CD4-positive, CD25-positive, alpha-beta regulatory T cell (primary cell): ENCODE measurements at regions not wholly inside any gene's neighbourhood (a gene's known extent, or its start where the extent isn't known, plus 50 kb on each side); places are given as distances from the start of the nearest gene placed in this dataset.

Source experiments
- ATAC-seq, 2 donors: fragments of 150-1000 bp; cut with Tn5 transposase; one replicate each; pipeline ENCODE4 v1.10.0; 2021; ENCODE audit warnings: low read depth in 2 of 2, moderate number of reproducible peaks in 2 of 2, moderate library complexity in 1 of 2
- DNase-seq, 3 donors: peaks; one replicate each; pipeline versions ENCODE4 v3.0.0 to v3.0.0-alpha.2; 2012 to 2022; ENCODE audit warnings: mixed read lengths in 1 of 3
- H3K27ac ChIP-seq: one replicate; pipeline ENCODE4 v1.7.0; 2013; ENCODE audit warnings: mild to moderate bottlenecking, low read length; ENCODE audit not compliant: insufficient read depth, poor library complexity, severe bottlenecking
- H3K27me3 ChIP-seq: one replicate; pipeline ENCODE4 v1.7.0; 2013; ENCODE audit warnings: low read length; ENCODE audit not compliant: control insufficient read depth, insufficient read depth
- H3K36me3 ChIP-seq: one replicate; pipeline ENCODE4 v1.7.0; 2013; ENCODE audit warnings: mild to moderate bottlenecking, low read length, moderate library complexity; ENCODE audit not compliant: control insufficient read depth, insufficient read depth
- H3K4me1 ChIP-seq: 2 replicates; pipeline ENCODE4 v1.7.0; 2013; ENCODE audit warnings: mild to moderate bottlenecking, low read length; ENCODE audit not compliant: insufficient read depth, control insufficient read depth, poor library complexity, severe bottlenecking
- H3K4me3 ChIP-seq: one replicate; pipeline ENCODE4 v1.7.0; 2013; ENCODE audit warnings: low read depth, mild to moderate bottlenecking, low read length, moderate library complexity
- H3K9me3 ChIP-seq, 2 experiments: 1 replicate in 1 of 2; 2 replicates in 1 of 2; pipeline ENCODE4 v1.7.0; 2013; ENCODE audit warnings: low read length in 2 of 2, mild to moderate bottlenecking in 1 of 2, moderate library complexity in 1 of 2; ENCODE audit not compliant: control insufficient read depth in 2 of 2
- H3K27ac Mint-ChIP-seq, 3 donors: one replicate each; pipeline ENCODE4 v1.8.0; 2020 to 2022; ENCODE audit warnings: mild to moderate bottlenecking in 3 of 3, mixed read lengths in 3 of 3, moderate library complexity in 2 of 3
- H3K27me3 Mint-ChIP-seq: one replicate; pipeline ENCODE4 v1.8.0; 2022; ENCODE audit warnings: mild to moderate bottlenecking, mixed read lengths
- H3K36me3 Mint-ChIP-seq: one replicate; pipeline ENCODE4 v1.8.0; 2020; ENCODE audit warnings: mixed read lengths
- H3K4me1 Mint-ChIP-seq, 4 donors: one replicate each; pipeline ENCODE4 v1.8.0; 2020 to 2022; ENCODE audit warnings: mixed read lengths in 4 of 4, mild to moderate bottlenecking in 1 of 4
- H3K4me3 Mint-ChIP-seq, 4 donors: one replicate each; pipeline ENCODE4 v1.8.0; 2020 to 2022; ENCODE audit warnings: mild to moderate bottlenecking in 4 of 4, mixed read lengths in 4 of 4, moderate library complexity in 3 of 4
- H3K9me3 Mint-ChIP-seq, 7 donors: one replicate each; pipeline ENCODE4 v1.8.0; 2020 to 2022; ENCODE audit warnings: mixed read lengths in 7 of 7, mild to moderate bottlenecking in 3 of 7, moderate library complexity in 2 of 7

DNA sequence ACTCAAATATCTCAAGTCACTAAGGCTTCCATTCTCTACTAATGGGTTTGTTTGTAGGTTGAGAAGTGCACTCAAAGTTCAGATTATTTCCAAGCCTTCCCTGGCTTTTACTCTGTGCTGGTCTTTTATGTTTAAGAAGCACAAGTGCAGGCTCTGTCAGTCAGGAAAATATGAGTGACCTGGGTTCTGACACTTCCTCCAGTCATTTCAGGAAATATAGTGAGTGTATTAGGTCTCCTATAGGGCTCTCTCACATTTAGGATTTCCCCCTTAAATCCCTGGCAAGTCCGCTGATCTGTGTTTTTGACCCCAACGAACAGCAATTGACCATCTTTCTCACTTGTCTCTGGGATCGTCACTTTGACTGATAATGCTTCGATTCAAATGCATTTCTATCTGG lies 210.2 kb downstream of the ARPP21 start:
- H3K4me1 ChIP-seq: no peaks in the 10 kb centered on the region
- H3K27me3 ChIP-seq: no peaks in the 10 kb centered on the region
- no peak overlapping the region for H3K4me3 ChIP-seq

DNA sequence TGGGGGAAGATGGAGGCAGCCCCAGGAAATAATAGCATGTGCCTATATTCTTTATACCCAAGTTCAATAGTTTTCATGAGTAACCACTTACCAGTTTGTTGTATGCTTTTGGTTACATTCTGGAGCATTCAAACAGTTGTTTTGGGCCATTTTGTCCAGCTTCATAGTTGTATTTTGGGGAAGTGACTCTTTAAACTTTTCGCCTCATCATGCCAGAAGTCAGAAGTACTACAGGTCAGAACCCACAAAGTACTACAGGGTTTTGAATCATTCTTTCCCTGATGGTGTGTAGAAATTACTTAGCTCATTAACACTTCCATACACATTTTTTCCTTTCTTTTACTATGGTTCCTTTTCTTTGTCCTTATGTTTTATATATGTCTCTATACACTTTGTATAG lies 210.6 kb downstream of the ARPP21 start:
- Mint-ChIP-seq H3K4me1 (no peaks in the 10 kb centered on the region), H3K4me3 (no peak overlapping the region), H3K27ac (no peak overlapping the region), H3K36me3 (no peaks in the 10 kb centered on the region), H3K9me3 (peaks cover 0 to under 1% (median 0%) of the 10 kb centered on the region in 7 donors), H3K27me3 (no peaks in the 10 kb centered on the region)
- H3K27me3 ChIP-seq: no peaks in the 10 kb centered on the region
- no peak overlapping the region for H3K4me3 ChIP-seq
- DNase-seq (no peak), ATAC-seq (no peak)
- H3K9me3 ChIP-seq: no peaks in the 10 kb centered on the region
- H3K36me3 ChIP-seq: no peaks in the 10 kb centered on the region
- no peaks in the 10 kb centered on the region for H3K4me1 ChIP-seq
- no peak overlapping the region for H3K27ac ChIP-seq

More for the DNA sequence above, 210.2 kb downstream of the ARPP21 start:
- H3K36me3 ChIP-seq: no peaks in the 10 kb centered on the region
- Mint-ChIP-seq H3K4me1 (no peaks in the 10 kb centered on the region), H3K36me3 (no peaks in the 10 kb centered on the region), H3K4me3 (no peak overlapping the region), H3K27me3 (no peaks in the 10 kb centered on the region), H3K9me3 (peaks cover 0 to 3% (median 0%) of the 10 kb centered on the region in 7 donors), H3K27ac (no peak overlapping the region)
- DNase-seq: no peak
- H3K27ac ChIP-seq: no peak overlapping the region
- H3K9me3 ChIP-seq: no peaks in the 10 kb centered on the region
- ATAC-seq: no peak

DNA sequence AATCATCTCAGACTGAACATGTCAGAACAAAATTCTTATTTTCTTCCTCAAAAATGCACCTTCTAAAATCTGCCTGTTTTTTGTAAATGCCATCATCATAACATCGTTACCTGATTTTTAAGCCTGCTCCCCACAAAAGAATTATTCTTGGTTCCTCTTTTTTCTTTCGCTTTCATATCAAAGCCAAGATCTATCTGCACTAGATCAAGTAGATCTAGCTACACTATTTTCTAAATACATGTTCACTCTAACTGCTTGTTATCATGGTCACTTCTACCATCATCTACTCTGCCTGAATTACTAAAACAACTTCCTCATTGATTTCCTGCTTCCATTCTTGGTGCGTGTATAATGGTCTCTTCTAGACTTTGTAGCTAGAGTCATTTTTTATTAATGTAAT lies 217.7 kb downstream of the ARPP21 start:
- Mint-ChIP-seq H3K27ac (no peak overlapping the region), H3K36me3 (no peaks in the 10 kb centered on the region), H3K4me1 (no peaks in the 10 kb centered on the region), H3K4me3 (no peak overlapping the region), H3K9me3 (peaks cover 0 to 9% (median 0%) of the 10 kb centered on the region in 7 donors), H3K27me3 (no peaks in the 10 kb centered on the region)
- Histone ChIP-seq H3K4me3 (no peak overlapping the region), H3K4me1 (no peaks in the 10 kb centered on the region), H3K27me3 (no peaks in the 10 kb centered on the region), H3K27ac (no peak overlapping the region), H3K9me3 (no peaks in the 10 kb centered on the region), H3K36me3 (no peaks in the 10 kb centered on the region)
- no peak for DNase-seq
- ATAC-seq: no peak

DNA sequence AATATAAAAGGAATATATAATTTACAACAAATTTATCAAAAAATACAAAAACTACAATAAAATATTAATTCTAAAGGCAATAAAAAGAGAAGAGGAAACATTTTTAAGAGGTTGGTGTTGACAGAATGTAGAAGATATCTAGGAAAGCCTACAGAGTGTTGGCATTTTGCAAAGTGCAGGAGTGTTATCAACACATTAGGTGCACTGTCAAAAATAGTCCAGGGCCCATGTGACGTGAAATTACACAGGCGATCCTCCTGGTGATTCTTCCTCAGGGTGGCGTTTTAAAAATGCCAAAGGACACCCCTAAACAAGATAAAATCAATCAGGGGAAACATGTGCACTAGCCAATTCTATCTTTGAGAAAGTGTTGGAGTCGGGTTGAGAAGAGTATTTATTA lies 222.7 kb downstream of the ARPP21 start:
- Mint-ChIP-seq H3K9me3 (peaks cover 0 to 9% (median under 1%) of the 10 kb centered on the region in 7 donors), H3K36me3 (no peaks in the 10 kb centered on the region), H3K4me3 (no peak overlapping the region), H3K27me3 (no peaks in the 10 kb centered on the region), H3K4me1 (no peaks in the 10 kb centered on the region), H3K27ac (no peak overlapping the region)
- Histone ChIP-seq H3K4me1 (no peaks in the 10 kb centered on the region), H3K36me3 (no peaks in the 10 kb centered on the region), H3K4me3 (no peak overlapping the region), H3K9me3 (no peaks in the 10 kb centered on the region), H3K27ac (no peak overlapping the region), H3K27me3 (no peaks in the 10 kb centered on the region)
- no peak for DNase-seq
- ATAC-seq: no peak

DNA sequence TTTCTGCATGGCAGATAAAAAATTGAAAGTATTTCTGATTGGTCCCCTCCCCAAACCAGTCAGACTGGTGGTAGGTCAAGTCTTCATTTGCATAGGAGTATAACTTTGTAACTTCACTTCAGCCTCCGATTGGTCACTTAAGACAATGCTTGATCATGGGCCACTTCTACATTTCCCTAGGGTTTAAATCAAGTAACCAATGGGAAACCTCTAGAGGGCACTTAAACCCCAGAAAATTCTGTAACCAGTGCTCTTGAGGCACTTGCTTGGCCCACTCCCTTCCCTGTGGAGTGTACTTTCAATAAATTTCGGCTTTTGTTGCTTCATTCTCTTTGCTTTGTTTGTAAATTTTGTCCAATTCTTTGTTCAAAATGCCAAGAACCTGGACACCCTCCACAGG lies 225.5 kb downstream of the ARPP21 start:
- Mint-ChIP-seq H3K4me1 (no peaks in the 10 kb centered on the region), H3K4me3 (no peak overlapping the region), H3K27me3 (no peaks in the 10 kb centered on the region), H3K9me3 (peaks cover 0 to 3% (median 0%) of the 10 kb centered on the region in 7 donors), H3K27ac (no peak overlapping the region), H3K36me3 (no peaks in the 10 kb centered on the region)
- Histone ChIP-seq H3K27ac (no peak overlapping the region), H3K4me3 (no peak overlapping the region), H3K36me3 (no peaks in the 10 kb centered on the region), H3K27me3 (no peaks in the 10 kb centered on the region), H3K4me1 (no peaks in the 10 kb centered on the region), H3K9me3 (no peaks in the 10 kb centered on the region)
- no peak for ATAC-seq
- DNase-seq: no peak

DNA sequence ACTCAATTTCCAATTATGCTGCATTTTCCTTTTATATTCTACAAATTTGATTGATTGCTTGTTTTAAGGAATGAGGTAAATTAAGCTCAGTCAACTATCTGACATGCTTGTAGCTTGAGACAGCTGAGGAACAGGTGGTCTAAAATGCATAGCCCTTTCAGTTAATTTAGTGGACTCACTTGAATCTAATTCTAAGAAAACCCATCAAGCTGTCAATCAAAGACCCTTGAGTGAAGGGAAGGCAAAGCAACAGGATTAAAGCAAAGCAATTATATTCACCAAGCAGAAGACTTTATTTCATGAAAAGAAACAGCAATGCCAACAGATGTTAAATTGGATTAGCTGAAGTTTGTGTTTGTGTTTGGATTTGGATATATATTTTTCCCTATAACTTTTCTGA lies 228.5 kb downstream of the ARPP21 start:
- H3K27me3 ChIP-seq: no peaks in the 10 kb centered on the region
- H3K36me3 ChIP-seq: no peaks in the 10 kb centered on the region
- H3K4me3 Mint-ChIP-seq: no peak overlapping the region
- H3K9me3 Mint-ChIP-seq: peaks cover 0 to 2% (median 0%) of the 10 kb centered on the region in 7 donors
- no peaks in the 10 kb centered on the region for H3K4me1 ChIP-seq
- no peak overlapping the region for H3K27ac ChIP-seq
- no peaks in the 10 kb centered on the region for H3K9me3 ChIP-seq
- ATAC-seq: no peak
- H3K4me1 Mint-ChIP-seq: no peaks in the 10 kb centered on the region
- H3K27me3 Mint-ChIP-seq: no peaks in the 10 kb centered on the region
- DNase-seq: no peak
- H3K4me3 ChIP-seq: no peak overlapping the region
- H3K27ac Mint-ChIP-seq: no peak overlapping the region
- no peaks in the 10 kb centered on the region for H3K36me3 Mint-ChIP-seq

DNA sequence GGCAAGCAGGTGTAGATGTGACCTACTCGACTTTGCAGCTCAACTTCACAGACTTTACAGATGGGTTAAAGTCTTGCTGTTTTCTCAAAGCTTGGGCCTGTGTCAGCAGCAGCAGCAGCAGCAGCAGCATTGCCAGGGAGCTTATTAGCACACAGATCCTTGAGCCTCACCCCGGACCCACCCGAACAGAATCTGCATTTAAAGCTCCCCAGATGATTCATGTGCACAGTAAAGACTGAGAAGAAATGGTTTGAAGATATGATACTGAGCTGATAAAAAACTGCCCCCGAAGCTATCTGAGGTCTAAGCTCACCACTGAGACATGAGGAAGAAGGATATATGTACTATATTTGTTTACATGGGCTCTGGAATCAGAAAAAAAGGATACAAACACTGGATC lies 231.7 kb downstream of the ARPP21 start:
- H3K36me3 ChIP-seq: no peaks in the 10 kb centered on the region
- ATAC-seq: no peak
- no peak overlapping the region for H3K27ac ChIP-seq
- peaks cover 0 to 6% (median 0%) of the 10 kb centered on the region in 7 donors for H3K9me3 Mint-ChIP-seq
- H3K4me3 Mint-ChIP-seq: no peak overlapping the region
- no peak overlapping the region for H3K4me3 ChIP-seq
- no peaks in the 10 kb centered on the region for H3K9me3 ChIP-seq
- no peaks in the 10 kb centered on the region for H3K27me3 Mint-ChIP-seq
- no peak overlapping the region for H3K27ac Mint-ChIP-seq
- no peaks in the 10 kb centered on the region for H3K36me3 Mint-ChIP-seq
- H3K27me3 ChIP-seq: no peaks in the 10 kb centered on the region
- DNase-seq: no peak
- no peaks in the 10 kb centered on the region for H3K4me1 Mint-ChIP-seq
- H3K4me1 ChIP-seq: no peaks in the 10 kb centered on the region

DNA sequence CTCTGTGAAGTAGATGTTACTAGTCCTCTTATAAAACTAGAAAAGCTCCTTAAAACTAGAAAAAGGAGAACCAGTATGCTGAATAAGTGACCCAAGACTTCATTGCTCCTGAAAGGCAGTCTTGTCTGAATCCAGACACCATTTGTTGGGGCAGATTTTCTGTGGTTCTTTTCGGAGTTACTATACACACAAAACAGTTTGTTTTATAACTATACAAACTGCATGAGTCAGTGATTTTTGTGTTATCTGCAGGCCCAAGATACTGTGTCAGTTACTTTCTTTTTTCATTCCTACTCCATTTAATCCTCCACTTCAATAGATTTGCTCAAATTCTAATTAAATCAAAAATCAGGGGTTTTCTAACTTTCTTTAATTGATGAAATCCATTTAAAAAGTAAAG lies 244.6 kb downstream of the ARPP21 start:
- Mint-ChIP-seq H3K36me3 (no peaks in the 10 kb centered on the region), H3K9me3 (peaks cover 0 to 13% (median 1%) of the 10 kb centered on the region in 7 donors)
- H3K36me3 ChIP-seq: no peaks in the 10 kb centered on the region

More for the DNA sequence above, 244.6 kb downstream of the ARPP21 start:
- ATAC-seq: no peak
- Histone ChIP-seq H3K27me3 (no peaks in the 10 kb centered on the region), H3K9me3 (no peaks in the 10 kb centered on the region), H3K27ac (no peak overlapping the region), H3K4me1 (no peaks in the 10 kb centered on the region), H3K4me3 (no peak overlapping the region)
- DNase-seq: no peak
- H3K27ac Mint-ChIP-seq: no peak overlapping the region
- H3K4me1 Mint-ChIP-seq: no peaks in the 10 kb centered on the region
- no peaks in the 10 kb centered on the region for H3K27me3 Mint-ChIP-seq
- H3K4me3 Mint-ChIP-seq: no peak overlapping the region
